ENCODE measurements at regions not wholly inside any gene's neighbourhood (a gene's known extent, or its start where the extent isn't known, plus 50 kb on each side); places are given as distances from the start of the nearest gene placed in this dataset.

DNA sequence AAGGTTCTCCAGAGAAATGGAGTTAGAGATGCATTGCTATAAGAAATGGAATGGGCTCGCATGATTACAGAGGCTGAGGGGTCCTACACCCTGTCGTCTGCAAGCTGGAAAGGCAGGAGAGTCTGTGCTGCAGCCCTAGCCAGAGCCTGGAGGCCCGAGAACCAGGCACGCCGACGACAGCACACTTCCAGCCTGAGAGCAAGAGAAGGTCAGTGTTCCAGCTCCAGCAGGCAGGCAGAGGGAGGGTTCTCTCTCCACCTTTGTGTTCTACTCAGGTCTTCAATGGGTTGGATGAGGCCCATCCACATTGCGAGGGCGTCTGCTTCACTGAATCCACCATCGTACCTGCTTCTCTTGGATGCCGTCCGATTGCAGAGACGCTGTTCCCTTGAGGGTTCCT lies 177.6 kb upstream of the HDAC4 start:
- Histone ChIP-seq H3K36me3 (ENCODE audit: control insufficient read depth in 2 of 2, extremely low read depth in 1 of 2, insufficient read depth in 2 of 2, low read length in 2 of 2) (no peaks in the 10 kb centered on the region), H3K4me3 (replicated peaks in 1 of 3; ENCODE audit: insufficient read depth in 1 of 3, low read depth in 1 of 3, low read length in 3 of 3) (no peak overlapping the region), H3K9me3 (replicated peaks; ENCODE audit: control insufficient read depth, insufficient read depth, low read length) (no peaks in the 10 kb centered on the region), H3K27ac (ENCODE audit: insufficient read depth, low read depth, low read length) (no peak overlapping the region), H3K9ac (replicated peaks; ENCODE audit: extremely low read depth, insufficient read depth, low read length) (no peak overlapping the region), H3K4me2 (ENCODE audit: insufficient read depth, low read length) (no peak overlapping the region), H3K4me1 (ENCODE audit: control insufficient read depth, extremely low read depth, insufficient read depth, low read length) (no peaks in the 10 kb centered on the region), H3K9me1 (replicated peaks; ENCODE audit: control insufficient read depth, extremely low read depth, insufficient read depth, low read length) (no peaks in the 10 kb centered on the region), H4K20me1 (replicated peaks; ENCODE audit: control insufficient read depth, extremely low read depth, insufficient read depth, low read length) (no peaks in the 10 kb centered on the region), H3K27me3 (ENCODE audit: control insufficient read depth in 2 of 2, insufficient read depth in 2 of 2, low read length in 2 of 2) (no peaks in the 10 kb centered on the region), H2AFZ (ENCODE audit: low read depth, low read length) (no peak overlapping the region), H3K79me2 (ENCODE audit: control insufficient read depth, insufficient read depth, low read length) (no peaks in the 10 kb centered on the region)
- ChIA-PET CTCF (no interaction called here), POLR2A (no interaction called here)
- BruUV-seq (replicated peaks): no TSS peak
- dilution Hi-C loops (cut with MboI; ENCODE audit: extremely low pct_ligation_motif_present, low sequenced_read_pairs): no loop called here
- FAIRE-seq (no peak), DNase-seq (ENCODE audit: low read depth, low spot score) (no peak)
- TF ChIP-seq MYC (IDR thresholded peaks at IDR 0.05; ENCODE audit: low read depth, low read length) (no peak), POLR2AphosphoS5 (IDR thresholded peaks at IDR 0.05; ENCODE audit: insufficient read depth, low read depth, low read length) (no peak), JUN (IDR thresholded peaks at IDR 0.05; ENCODE audit: borderline replicate concordance, insufficient read depth, insufficient read length, low read depth) (no peak)
- TF ChIP-seq, protein P1, sequence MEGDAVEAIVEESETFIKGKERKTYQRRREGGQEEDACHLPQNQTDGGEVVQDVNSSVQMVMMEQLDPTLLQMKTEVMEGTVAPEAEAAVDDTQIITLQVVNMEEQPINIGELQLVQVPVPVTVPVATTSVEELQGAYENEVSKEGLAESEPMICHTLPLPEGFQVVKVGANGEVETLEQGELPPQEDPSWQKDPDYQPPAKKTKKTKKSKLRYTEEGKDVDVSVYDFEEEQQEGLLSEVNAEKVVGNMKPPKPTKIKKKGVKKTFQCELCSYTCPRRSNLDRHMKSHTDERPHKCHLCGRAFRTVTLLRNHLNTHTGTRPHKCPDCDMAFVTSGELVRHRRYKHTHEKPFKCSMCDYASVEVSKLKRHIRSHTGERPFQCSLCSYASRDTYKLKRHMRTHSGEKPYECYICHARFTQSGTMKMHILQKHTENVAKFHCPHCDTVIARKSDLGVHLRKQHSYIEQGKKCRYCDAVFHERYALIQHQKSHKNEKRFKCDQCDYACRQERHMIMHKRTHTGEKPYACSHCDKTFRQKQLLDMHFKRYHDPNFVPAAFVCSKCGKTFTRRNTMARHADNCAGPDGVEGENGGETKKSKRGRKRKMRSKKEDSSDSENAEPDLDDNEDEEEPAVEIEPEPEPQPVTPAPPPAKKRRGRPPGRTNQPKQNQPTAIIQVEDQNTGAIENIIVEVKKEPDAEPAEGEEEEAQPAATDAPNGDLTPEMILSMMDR (IDR thresholded peaks at IDR 0.05; ENCODE audit: extremely low read depth in 1 of 2, insufficient read depth in 1 of 2, low read depth in 1 of 2, low read length in 2 of 2): no peak
- TF ChIP-seq, protein P2, sequence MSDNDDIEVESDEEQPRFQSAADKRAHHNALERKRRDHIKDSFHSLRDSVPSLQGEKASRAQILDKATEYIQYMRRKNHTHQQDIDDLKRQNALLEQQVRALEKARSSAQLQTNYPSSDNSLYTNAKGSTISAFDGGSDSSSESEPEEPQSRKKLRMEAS (IDR thresholded peaks at IDR 0.05; ENCODE audit: insufficient read depth, insufficient read length): no peak
- intact Hi-C loops (cut with micrococcal nuclease): no loop called here

DNA sequence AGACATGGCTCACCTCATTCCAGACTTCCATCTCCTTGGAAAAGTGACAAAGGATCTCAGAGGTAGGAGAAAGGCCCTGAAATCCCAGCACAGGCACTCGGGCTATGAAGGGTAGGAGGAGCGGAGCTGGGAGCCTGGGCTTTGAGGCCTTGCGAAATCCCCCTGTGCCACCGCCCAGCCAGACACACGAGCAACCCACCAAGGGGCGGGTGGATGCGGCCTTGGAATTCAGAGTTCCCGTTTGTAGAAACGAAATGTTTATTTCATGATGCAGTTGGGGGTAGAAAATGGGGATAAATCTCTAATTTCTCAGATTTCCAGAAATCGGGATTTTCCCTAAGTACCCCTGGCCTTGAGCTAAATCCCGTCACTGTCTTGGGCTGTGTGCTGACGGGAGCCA lies 177.1 kb upstream of the HDAC4 start:
- intact Hi-C loops (cut with micrococcal nuclease) (no loop called here), dilution Hi-C loops (cut with MboI; ENCODE audit: extremely low pct_ligation_motif_present, low sequenced_read_pairs) (no loop called here)
- FAIRE-seq: no peak
- DNase-seq (ENCODE audit: low read depth, low spot score): no peak
- TF ChIP-seq, protein P1 (IDR thresholded peaks at IDR 0.05; ENCODE audit: extremely low read depth in 1 of 2, insufficient read depth in 1 of 2, low read depth in 1 of 2, low read length in 2 of 2): no peak
- TF ChIP-seq FOS (IDR thresholded peaks at IDR 0.05; ENCODE audit: borderline replicate concordance, insufficient read depth, low read length) (no peak), JUN (IDR thresholded peaks at IDR 0.05; ENCODE audit: borderline replicate concordance, insufficient read depth, insufficient read length, low read depth) (no peak), MYC (IDR thresholded peaks at IDR 0.05; ENCODE audit: low read depth, low read length) (no peak), EZH2 (IDR thresholded peaks at IDR 0.05; ENCODE audit: borderline replicate concordance, low read depth, low read length, severe bottlenecking) (no peak), POLR2AphosphoS5 (IDR thresholded peaks at IDR 0.05; ENCODE audit: insufficient read depth, low read depth, low read length) (no peak), POLR2A (IDR thresholded peaks at IDR 0.05; ENCODE audit: low read depth, low read length) (no peak), GATA2 (IDR thresholded peaks at IDR 0.05; ENCODE audit: insufficient read depth, insufficient read length, low read depth, low read length) (no peak)
- TF ChIP-seq, protein P2 (IDR thresholded peaks at IDR 0.05; ENCODE audit: insufficient read depth, insufficient read length): no peak
- H2AFZ ChIP-seq (ENCODE audit: low read depth, low read length): no peak overlapping the region
- CTCF ChIA-PET: no interaction called here
- no peaks in the 10 kb centered on the region for H3K4me1 ChIP-seq (ENCODE audit: control insufficient read depth, extremely low read depth, insufficient read depth, low read length)
- H4K20me1 ChIP-seq (replicated peaks; ENCODE audit: control insufficient read depth, extremely low read depth, insufficient read depth, low read length): no peaks in the 10 kb centered on the region
- no peak overlapping the region for H3K4me2 ChIP-seq (ENCODE audit: insufficient read depth, low read length)
- no peak overlapping the region for H3K27ac ChIP-seq (ENCODE audit: insufficient read depth, low read depth, low read length)
- no peaks in the 10 kb centered on the region for H3K9me1 ChIP-seq (replicated peaks; ENCODE audit: control insufficient read depth, extremely low read depth, insufficient read depth, low read length)
- H3K9ac ChIP-seq (replicated peaks; ENCODE audit: extremely low read depth, insufficient read depth, low read length): no peak overlapping the region
- no peaks in the 10 kb centered on the region for H3K27me3 ChIP-seq (ENCODE audit: control insufficient read depth in 2 of 2, insufficient read depth in 2 of 2, low read length in 2 of 2)
- H3K36me3 ChIP-seq (ENCODE audit: control insufficient read depth in 2 of 2, extremely low read depth in 1 of 2, insufficient read depth in 2 of 2, low read length in 2 of 2): no peaks in the 10 kb centered on the region
- POLR2A ChIA-PET: no interaction called here
- H3K4me3 ChIP-seq (replicated peaks in 1 of 3; ENCODE audit: insufficient read depth in 1 of 3, low read depth in 1 of 3, low read length in 3 of 3): no peak overlapping the region
- BruUV-seq (replicated peaks): no TSS peak
- no peaks in the 10 kb centered on the region for H3K9me3 ChIP-seq (replicated peaks; ENCODE audit: control insufficient read depth, insufficient read depth, low read length)
- H3K79me2 ChIP-seq (ENCODE audit: control insufficient read depth, insufficient read depth, low read length): no peaks in the 10 kb centered on the region
